SK-N-SH treated with all-trans-retinoic acid at 6 μM for 48 hours (cell line): ENCODE measurements at regions not wholly inside any gene's neighbourhood (a gene's known extent, or its start where the extent isn't known, plus 50 kb on each side); places are given as distances from the start of the nearest gene placed in this dataset.

ENCODE experiments used
- ESRRG ChIP-seq: fragments of 250-450 bp; sonication (Bioruptor Pico); IDR thresholded peaks from 2 replicates; pipeline ENCODE4 v1.6.1; 2021; ENCODE audit warnings: mild to moderate bottlenecking
- PATZ1 ChIP-seq: fragments of 250-450 bp; sonication (Bioruptor Pico); IDR thresholded peaks from 2 replicates; pipeline ENCODE4 v1.8.0; 2020; ENCODE audit warnings: mild to moderate bottlenecking, moderate library complexity, borderline replicate concordance
- TCF4 ChIP-seq: fragments of 250-450 bp; sonication (Bioruptor Pico); IDR thresholded peaks from 2 replicates; pipeline ENCODE4 v1.8.0; 2021; ENCODE audit warnings: mild to moderate bottlenecking, moderate library complexity, borderline replicate concordance
- ZFP30 ChIP-seq: fragments of 450-650 bp; formaldehyde crosslinking; IDR thresholded peaks from 2 replicates; pipeline ENCODE4 v1.5.0; 2022; ENCODE audit warnings: mild to moderate bottlenecking, moderate library complexity

GRCh38 chr2:194697439-194697838 is 959.6 kb upstream of the SLC39A10 start:
- no peak for TF ChIP-seq PATZ1 (CRISPR knock-in tag)
- TF ChIP-seq ESRRG, result no peak
- TF ChIP-seq TCF4, result no peak
- TF ChIP-seq ZFP30 (CRISPR knock-in tag), result no peak
